Osteoblast (primary cell): ENCODE measurements at regions not wholly inside any gene's neighbourhood (a gene's known extent, or its start where the extent isn't known, plus 50 kb on each side); places are given as distances from the start of the nearest gene placed in this dataset. TPM values are rescaled to one million over a fixed set of nuclear protein-coding genes. Genes with fewer than 3 reads are reported as not detected.
A peak's percentile ranks its signal among the peaks of the same experiment; 100 is the strongest.

Experiments
- DNase-seq: peaks from one replicate; pipeline ENCODE4 v3.0.0; 2011; ENCODE audit warnings: low spot score, mixed read lengths; ENCODE audit not compliant: insufficient read length; ENCODE audit errors: missing footprints
- H2AFZ ChIP-seq: 2 replicates; pipeline ENCODE4 v1.6.0; 2011; ENCODE audit warnings: mild to moderate bottlenecking, low read length
- H3K27ac ChIP-seq: 2 replicates; pipeline ENCODE4 v1.5.1; 2011; ENCODE audit warnings: mild to moderate bottlenecking, low read depth, low read length, moderate library complexity
- H3K27me3 ChIP-seq: 2 replicates; pipeline ENCODE4 v1.6.0; 2012; ENCODE audit warnings: mild to moderate bottlenecking, control low read depth, inconsistent platforms, low read length, moderate library complexity; ENCODE audit not compliant: insufficient read depth
- H3K36me3 ChIP-seq: 2 replicates; pipeline ENCODE4 v1.5.1; 2011; ENCODE audit warnings: mild to moderate bottlenecking, low read length, control low read depth, moderate library complexity; ENCODE audit not compliant: insufficient read depth
- H3K4me1 ChIP-seq: 2 replicates; pipeline ENCODE4 v1.5.1; 2011; ENCODE audit warnings: mild to moderate bottlenecking, low read length, control low read depth, moderate library complexity; ENCODE audit not compliant: insufficient read depth
- H3K4me2 ChIP-seq: 2 replicates; pipeline ENCODE4 v1.6.0; 2011; ENCODE audit warnings: mild to moderate bottlenecking, low read length; ENCODE audit not compliant: insufficient read depth
- H3K4me3 ChIP-seq: fragments of 200-600 bp; sonication (generic); 3 replicates; pipeline ENCODE4 v1.5.1; 2012; ENCODE audit warnings: mild to moderate bottlenecking, low read length, inconsistent platforms; ENCODE audit not compliant: insufficient read depth
- H3K79me2 ChIP-seq: 2 replicates; pipeline ENCODE4 v1.6.0; 2012; ENCODE audit warnings: mild to moderate bottlenecking, low read length, control low read depth, inconsistent platforms; ENCODE audit not compliant: insufficient read depth
- H3K9me3 ChIP-seq: 2 replicates; pipeline ENCODE4 v1.5.1; 2011; ENCODE audit warnings: low read depth, low read length, control low read depth
- H4K20me1 ChIP-seq: 2 replicates; pipeline ENCODE4 v1.6.0; 2012; ENCODE audit warnings: mild to moderate bottlenecking, low read length, control low read depth; ENCODE audit not compliant: insufficient read depth
- small RNA-seq: library from RNA; depleted of rRNA; stranded (forward); fragments of <200 nt; gene quantifications from one replicate; pipeline ENCODE3, GENCODE V24; 2012
- TF ChIP-seq, protein P1 (sequence below): IDR thresholded peaks from 2 replicates; pipeline ENCODE4 v1.5.1; 2011; ENCODE audit warnings: mild to moderate bottlenecking, low read depth, low read length, moderate library complexity; ENCODE audit errors: extremely low read depth

- no peak overlapping the region for H3K4me2 ChIP-seq
- no peak overlapping the region for H2AFZ ChIP-seq
- peaks cover 59% of the 10 kb centered on the region for H3K79me2 ChIP-seq
- peaks cover 60% of the 10 kb centered on the region for H3K4me1 ChIP-seq
- no peak for DNase-seq
- no peaks in the 10 kb centered on the region for H3K27me3 ChIP-seq
- TF ChIP-seq, protein P1, sequence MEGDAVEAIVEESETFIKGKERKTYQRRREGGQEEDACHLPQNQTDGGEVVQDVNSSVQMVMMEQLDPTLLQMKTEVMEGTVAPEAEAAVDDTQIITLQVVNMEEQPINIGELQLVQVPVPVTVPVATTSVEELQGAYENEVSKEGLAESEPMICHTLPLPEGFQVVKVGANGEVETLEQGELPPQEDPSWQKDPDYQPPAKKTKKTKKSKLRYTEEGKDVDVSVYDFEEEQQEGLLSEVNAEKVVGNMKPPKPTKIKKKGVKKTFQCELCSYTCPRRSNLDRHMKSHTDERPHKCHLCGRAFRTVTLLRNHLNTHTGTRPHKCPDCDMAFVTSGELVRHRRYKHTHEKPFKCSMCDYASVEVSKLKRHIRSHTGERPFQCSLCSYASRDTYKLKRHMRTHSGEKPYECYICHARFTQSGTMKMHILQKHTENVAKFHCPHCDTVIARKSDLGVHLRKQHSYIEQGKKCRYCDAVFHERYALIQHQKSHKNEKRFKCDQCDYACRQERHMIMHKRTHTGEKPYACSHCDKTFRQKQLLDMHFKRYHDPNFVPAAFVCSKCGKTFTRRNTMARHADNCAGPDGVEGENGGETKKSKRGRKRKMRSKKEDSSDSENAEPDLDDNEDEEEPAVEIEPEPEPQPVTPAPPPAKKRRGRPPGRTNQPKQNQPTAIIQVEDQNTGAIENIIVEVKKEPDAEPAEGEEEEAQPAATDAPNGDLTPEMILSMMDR: no peak
- H3K4me3 ChIP-seq: no peak overlapping the region
- H3K27ac ChIP-seq: peak overlapping the region; percentile 96
- peaks cover 2% of the 10 kb centered on the region for H3K9me3 ChIP-seq
- H3K36me3 ChIP-seq: peaks cover 7% of the 10 kb centered on the region
- no peaks in the 10 kb centered on the region for H4K20me1 ChIP-seq
These were observed 53.6 kb upstream of the IPO9 start for GRCh38 chr1:201775380-201775779.

DNA sequence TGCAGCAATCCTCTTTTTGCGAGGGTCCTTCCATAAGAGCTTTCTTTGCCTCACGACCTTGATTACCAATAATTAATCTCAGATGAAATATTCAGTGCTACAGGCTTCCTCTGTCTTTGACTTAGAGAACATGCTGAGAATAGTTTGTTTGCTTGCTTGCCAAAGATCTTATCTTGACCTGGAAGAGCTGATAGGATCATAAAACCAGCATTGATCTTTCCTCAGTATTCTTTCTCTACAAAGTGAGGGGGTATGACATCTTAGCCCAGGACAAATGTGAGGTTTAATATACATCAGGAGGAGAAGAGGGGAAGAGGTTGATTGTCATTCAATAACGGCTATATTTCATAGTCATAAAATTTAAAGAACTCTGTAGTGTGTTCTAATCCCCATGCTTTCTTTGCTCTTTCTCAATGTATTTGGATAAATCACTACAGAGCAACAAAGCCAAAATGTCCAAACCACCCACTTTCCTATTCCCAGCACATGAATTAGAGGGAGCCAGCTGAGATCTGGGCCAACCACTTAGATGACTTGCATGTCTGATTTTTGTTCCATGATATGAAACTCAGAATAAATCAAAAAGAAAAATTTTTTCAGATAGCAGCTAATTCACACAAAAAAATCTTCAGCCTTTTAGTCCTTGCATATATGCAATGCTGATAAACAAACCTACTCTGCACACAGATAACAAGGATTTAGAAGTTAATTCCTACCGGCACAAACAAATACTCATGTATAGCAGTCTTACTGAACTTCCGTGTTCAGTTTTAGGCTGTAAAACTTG, 50.5 kb upstream of the IPO9 start:
- no peaks in the 10 kb centered on the region for H3K9me3 ChIP-seq
- no peak overlapping the region for H3K4me3 ChIP-seq
- peaks cover 38% of the 10 kb centered on the region for H3K36me3 ChIP-seq
- H3K79me2 ChIP-seq: peaks cover 46% of the 10 kb centered on the region
- H3K4me1 ChIP-seq: peaks cover 47% of the 10 kb centered on the region
- H3K4me2 ChIP-seq: no peak overlapping the region
- H2AFZ ChIP-seq: no peak overlapping the region
- peak overlapping the region; percentile 83 for H3K27ac ChIP-seq
- TF ChIP-seq, protein P1: no peak
- H3K27me3 ChIP-seq: no peaks in the 10 kb centered on the region
- H4K20me1 ChIP-seq: no peaks in the 10 kb centered on the region
- DNase-seq: no peak

Small RNA genes in the stretch of these regions (small RNA-seq; reads per million reads assigned to genes)
- gene MIR5191 (not detected), gene RNU6-501P (0.30 reads per million)
